HG03095 (cell line): ENCODE measurements at regions not wholly inside any gene's neighbourhood (a gene's known extent, or its start where the extent isn't known, plus 50 kb on each side); places are given as distances from the start of the nearest gene placed in this dataset.

ENCODE experiments used
- ATAC-seq: cut with Tn5 transposase; IDR thresholded peaks from one replicate; pipeline ENCODE4 v1.9.1; 2021; ENCODE audit warnings: moderate library complexity; ENCODE audit not compliant: unreplicated experiment

DNA sequence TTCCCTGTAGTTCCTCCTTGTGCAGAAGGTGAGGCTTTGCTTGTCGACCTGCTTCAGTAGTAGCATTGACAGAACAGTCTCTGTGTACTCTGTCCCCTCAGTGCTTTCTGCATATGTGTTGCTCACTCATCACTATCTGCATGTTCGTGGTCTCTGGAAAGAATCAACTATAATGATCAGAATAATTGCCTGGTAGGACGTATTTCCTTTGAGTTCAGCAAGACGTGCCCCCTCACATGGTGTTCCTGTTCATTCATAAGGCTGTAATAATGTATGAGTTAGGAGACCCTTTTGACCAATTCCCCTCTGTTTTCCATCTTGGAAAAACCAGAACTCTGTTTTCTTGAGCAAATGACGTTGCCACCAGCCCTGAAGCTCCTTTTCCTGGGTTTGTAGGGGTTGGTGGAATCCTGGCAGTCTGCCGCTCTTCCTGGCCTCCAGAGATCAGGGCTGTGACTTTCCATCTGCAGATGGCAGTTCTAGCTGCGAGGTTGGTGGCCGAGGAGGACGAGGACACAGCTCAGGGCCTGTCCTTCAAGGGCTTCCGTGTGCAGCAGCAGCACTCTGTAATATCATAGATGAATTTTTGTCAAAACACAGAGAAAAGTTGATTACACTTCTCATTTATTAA is 61.9 kb downstream of the EXOSC2 start:
- no peak for ATAC-seq

DNA sequence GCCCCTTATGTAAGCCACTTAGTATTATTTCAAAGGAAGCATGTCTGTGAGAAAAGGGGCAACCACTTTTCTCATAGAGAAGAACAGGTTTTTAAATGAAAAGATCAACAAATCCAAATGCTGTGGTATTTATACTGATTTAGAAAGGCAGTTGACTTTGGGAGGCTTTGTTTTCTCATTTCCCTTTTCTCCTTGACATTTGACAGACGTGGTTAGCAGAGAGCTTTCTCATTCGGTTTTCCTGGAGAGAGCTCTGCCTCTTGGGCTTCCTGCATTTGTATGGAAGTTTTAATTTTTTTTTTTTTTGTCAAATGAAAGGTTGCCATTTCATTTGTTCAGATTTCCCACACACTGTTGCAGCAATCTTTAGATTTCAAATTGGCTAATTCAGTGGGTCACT is 62.5 kb downstream of the EXOSC2 start:
- no peak for ATAC-seq

DNA sequence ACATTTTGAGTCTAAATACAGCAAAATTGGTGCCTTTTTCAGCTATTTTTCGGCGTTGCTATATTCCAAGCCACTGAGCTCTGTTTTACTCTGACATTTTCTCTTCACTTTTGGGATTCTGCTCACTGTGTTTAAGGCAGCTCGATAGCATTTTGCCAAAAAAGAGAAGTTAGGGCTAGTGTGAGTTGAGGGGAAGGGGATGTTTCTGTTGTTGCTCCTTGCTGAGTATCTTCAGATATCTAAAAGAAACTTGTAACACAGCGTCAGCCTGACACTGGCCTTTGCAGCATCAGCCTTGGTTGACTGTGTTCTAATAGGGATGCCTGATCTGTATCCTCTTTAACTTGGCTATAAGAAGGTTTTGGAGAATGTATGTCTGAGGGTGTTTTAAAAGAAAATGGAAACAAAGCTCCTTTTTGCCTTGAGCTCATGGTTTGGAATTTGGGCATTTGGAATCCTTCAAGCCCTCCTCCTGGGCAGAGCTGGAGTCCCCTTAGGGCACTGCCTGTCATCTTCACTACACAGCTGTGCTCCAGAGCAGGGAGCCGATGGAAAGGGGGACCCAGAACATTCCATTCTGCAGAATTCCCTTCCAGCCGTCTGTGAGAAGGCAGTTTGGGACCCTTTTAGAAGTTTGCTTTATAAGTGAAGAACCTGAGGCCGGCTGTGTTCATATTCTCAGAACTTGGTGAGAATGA is 63.0 kb downstream of the EXOSC2 start:
- ATAC-seq, result no peak

DNA sequence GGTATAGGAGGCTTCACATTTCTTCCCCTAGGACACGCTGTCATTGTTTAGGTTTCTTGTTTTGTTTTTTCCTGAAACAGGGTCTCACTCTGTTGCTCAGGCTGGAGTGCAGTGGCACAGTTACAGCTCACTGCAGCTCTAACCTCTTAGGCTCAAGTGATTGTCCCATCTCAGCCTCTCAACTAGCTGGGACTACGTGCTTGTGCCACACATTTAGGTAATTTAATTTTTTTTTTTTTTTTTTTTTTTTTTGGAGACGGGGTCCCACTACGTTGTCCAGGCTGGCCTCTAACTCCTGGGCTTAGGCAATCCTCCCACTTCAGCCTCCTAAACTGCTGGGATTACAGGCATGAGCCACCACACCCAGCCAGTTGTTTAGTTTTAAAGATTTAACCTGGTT is 66.2 kb downstream of the EXOSC2 start:
- no peak for ATAC-seq

DNA sequence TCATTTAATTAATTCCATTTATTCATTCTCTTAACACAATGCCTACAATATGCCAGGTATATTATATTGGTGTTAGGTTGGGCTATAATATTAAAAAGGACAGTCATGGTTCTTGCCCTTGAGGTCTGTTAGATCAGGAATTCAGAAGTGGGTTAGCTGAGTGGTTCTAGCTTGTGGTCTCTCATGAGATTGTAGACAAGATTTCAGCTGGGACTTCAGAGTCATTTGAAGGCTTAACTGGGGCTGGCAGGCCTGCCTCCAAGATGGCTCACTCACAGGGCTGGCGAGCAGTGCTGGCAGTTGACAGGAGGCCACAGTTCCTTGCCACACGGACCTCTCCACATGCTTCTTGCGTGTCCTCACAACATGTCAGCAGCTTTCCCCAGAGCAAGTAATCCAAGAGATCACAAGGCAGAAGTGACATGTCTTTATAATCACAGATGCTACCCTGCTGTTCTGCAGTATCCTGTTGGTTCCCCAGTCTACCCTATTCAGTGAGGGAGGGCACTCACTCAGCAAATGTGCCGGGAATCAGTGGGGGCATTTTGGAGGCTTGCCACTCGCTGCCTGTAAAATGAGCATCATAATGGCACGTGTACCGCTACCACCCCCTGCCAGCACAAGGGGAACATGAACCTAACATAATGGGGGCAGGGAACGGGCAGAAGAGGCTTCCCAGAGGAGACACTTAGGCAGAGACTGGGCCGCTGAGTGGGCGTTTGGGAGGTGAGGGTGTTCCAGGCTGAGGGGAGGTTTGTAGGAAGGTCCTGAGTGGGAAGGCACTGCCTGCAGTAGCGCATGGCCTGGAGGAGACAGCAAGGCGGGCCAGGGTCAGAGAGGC is 70.0 kb downstream of the EXOSC2 start:
- ATAC-seq, result no peak

DNA sequence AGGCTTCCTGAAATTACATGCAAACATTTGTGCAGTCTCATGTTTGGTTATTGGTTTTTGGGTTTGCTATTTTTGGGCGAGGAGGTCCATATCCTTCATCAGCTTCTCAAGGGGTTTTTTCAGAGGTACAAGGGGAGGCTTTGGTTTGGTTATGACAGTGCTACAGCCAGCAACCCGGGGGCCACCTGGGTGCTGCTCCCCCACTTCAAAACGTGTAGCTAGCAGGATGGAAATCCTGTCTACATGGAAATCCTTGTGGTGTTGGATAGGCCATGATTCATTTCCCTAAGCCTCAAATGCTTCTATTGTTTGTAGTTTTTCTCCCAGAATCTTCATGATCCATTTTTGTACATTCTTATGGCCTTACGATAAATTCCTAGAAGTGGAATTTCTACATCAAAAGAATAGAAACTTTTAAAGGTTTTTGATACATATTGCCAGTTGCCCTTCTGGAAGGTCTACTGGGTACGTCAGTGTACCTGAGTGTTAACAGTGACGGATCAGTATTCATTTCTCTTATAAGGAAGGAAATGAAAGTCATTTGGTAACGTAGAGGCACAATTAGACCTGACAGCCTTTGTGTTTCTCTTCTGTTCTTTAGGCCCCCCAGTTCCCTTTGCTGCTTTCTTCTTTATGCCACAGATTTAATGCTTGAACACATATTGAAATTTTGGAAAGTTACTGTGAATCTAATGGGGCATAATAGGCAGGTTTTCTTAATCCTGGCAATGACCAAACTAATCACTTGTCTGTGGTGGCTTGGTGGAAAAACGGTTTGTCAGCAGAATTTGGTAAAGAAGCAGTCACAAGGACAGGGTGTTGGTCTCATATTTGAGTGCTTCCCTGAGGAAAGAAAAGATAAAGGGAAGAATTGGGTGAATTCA is 69.7 kb upstream of the ABL1 start:
- peak; percentile 69 for ATAC-seq

DNA sequence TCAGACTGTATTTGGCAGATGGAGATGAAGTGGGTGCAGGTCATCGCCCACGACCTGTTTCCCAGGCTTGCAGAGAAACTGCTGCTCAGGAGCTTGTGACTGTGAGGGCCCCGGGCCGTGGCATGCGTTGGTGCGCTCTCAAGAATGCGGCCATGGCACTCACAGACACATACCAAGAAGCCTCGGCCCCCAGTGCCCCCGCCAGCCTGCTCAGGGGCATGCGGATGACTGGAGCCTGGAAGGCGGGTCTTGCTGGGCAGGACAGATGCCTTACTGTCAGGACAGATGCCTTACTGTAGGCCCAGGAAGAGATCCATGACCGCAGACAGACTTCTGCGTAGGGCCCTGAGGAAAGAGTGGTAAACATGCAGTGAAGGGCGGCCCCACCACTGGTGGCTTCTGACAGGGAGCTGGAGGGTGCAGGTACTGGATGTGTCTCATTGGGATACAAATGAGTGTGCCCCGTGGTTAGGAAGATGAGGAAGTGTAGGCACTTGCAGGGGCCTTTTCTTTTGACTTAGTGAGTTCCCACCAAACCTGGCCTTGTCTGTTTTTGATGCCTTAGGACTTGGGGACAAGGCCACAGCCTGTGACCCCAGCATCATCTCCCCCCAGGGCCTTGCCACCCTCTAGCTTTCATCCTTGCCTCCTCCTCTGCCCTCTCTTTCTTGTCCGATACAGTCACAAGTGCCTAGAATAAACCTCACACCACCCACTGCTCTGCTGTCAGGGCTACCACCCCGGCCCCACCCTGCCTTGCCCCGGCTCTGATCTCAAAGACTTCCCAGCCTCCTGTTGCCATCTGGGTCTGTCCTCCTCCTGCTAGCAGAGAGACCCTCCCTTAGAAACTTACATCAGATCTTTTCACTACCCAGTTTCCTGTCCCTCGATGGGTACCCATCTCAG is 68.8 kb upstream of the ABL1 start:
- ATAC-seq, result no peak

DNA sequence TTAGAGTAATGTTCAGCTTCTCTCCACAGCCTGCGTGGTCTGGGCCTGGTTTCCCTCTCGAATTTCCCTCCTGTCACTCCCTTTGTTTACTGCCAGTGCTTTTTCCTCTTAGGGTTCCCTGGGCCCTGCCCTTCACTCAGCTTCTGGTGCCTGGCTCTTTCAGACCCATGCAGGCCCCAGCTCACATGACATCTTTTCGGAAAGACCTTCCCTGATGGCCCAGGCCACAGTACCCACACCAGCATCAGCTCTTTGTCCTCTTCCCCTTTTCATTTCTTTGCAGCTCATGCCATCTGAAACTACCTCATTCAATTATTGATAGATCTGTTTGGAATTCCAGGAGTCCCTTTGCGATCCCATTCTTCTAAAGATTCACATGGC is 68.1 kb upstream of the ABL1 start:
- no peak for ATAC-seq

DNA sequence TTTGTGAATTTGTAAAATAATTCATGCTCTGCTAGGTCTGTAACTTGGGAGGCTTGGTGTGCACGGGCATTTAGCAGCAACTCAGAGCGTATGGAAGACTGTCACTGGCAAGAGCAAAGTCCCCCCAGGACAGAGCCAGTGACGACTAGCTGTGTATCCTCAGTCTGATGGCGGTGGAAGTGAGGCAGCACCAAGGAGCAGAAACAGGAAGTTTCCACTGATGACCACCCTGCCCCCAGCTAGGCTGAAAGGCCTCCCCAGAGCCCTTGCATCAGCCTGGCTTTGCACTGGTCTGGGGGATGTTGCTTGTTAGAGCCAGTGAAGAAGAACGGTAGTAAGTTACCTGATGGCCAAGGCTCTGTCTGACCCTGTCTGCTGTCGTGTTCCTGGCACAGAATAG is 66.8 kb upstream of the ABL1 start:
- ATAC-seq, result no peak

DNA sequence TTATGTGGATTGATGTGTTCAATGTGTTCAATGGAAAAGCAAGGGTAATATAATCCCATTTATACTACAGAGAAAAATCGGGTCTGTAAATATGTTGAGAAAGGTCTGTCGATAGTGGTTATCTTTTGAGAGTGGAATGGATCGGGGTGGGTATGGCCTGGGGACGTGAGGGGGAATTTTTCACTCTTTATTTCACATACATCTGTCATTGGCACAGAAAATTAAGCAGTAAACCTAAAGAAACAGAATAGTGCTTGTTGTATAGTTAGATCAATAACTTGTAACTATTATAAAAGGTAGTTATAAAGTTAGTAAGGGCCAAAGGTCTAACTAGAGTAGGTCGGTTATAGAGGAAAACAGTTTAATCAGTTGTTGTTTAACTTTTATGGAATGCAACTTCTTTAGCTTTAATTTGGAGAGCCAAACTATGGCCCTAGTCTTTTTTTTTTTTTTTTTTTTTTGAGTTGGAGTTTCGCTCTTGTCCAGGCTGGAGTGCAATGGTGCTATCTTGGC is 66.1 kb upstream of the ABL1 start:
- no peak for ATAC-seq

DNA sequence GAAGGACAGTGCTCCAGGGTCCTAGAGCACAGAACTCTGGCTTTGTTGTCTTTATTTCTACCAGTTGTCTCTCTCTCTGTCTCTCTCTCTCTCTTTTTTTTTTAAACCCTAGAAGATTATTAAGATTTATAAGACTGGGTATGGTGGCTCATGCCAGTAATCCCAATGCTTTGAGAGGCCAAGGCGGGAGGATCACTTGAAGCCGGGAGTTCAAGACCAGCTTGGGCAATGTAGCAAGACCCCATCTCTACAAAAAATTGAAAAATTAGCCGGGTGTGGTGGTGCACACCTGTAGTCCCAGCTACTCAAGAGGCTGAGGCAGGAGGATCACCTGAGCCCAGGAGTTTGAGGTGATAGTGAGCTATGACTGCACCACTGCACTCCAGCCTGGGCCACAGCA is 65.0 kb upstream of the ABL1 start:
- no peak for ATAC-seq

DNA sequence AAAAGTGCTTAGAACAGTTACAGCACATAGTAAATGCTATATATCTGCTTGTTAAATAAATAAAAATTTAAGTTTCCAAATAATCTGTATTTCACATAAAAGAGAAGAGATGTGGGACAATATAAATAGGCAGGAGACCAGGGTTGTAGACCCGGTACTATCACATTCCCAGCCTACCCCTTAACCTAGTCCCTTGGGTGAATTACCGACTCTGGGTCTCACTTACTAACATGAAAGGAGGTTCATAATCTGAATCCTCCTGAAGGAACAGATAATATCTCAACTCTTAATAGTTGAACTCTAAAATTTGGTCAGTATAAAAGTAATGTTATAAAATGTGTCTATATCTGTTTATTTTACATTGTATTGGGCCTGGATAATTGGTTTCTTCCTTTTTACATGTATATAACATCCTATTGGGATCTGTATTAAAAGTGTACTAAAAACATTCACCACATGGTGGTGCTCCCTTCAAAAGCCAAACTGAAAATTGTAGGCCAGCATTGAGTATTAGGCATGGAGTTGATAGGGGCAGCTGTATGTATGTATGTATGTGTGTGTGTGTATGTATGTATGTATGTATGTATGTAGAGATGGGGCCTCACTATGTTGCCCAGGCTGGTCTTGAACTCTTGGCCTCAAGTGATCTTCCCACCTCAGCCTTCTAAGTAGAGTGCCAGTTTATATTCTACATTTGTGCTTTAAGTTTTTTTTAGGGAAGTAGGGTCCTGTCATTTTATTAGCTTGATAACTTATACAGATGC is 64.2 kb upstream of the ABL1 start:
- no peak for ATAC-seq

DNA sequence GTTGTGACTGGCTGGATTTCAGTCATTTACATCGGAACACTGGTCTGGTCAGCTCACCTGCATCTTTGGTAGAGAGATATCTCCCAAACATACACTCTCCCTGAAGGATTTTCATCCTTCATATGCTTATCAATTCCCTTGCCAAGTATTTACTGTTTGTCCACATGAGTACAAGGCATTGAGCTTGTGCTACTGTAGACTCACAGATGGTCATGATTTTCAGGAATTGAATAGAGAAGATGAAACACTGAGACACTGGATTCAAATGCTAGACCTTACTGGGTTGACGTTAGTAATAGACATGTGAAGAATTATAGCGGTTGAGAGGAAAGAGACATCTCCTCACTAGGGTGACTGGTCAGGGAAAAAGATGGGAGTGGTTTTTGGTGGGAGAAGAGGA is 62.9 kb upstream of the ABL1 start:
- no peak for ATAC-seq

DNA sequence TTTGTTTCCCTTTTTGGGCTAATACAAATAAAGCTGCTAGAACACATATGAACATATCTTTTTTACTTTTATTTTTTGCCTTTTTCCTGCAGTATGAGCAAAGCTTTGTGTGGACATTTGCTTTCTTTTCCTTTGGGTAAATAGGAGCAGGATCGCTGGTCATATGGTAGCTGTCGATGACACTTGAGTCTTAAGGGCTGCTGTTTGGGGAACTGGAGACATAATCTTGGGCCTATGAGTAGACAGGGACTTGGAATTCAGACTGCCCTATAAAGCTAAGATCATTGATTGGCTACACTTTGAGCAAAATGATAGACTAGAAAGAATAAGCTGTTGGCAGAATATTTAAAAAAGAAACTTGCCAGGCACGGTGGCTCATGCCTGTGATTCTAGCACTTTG is 60.9 kb upstream of the ABL1 start:
- ATAC-seq, result no peak

DNA sequence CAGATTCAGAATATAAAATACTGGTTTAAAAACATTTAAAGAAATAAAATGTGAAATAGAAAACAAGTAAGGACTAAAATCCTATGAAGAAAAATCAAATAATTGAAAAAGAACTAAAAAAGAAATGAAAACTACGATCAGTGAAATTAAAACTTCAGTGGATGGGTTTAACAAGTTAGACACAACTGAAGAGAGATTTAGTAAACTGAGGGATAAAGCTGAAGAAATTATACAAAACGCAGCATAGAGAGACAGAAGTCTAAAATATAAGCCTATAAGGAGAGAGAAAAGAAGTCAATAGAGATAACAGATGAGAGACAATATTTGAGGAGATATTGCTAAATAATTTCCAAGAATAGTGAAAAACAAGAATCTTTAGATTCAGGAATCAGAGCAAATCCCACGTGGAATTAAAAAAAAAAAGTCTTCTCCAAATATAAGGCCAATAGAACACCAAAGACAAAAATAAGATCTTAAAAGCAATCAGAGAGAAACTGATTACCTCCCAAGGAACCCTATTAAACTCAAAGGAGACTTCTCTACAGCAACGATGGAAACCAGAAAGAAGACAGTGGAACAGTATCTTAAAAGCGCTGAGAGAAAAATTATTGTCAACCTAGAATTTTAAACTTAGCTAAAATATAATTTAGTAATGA is 59.6 kb upstream of the ABL1 start:
- no peak for ATAC-seq

DNA sequence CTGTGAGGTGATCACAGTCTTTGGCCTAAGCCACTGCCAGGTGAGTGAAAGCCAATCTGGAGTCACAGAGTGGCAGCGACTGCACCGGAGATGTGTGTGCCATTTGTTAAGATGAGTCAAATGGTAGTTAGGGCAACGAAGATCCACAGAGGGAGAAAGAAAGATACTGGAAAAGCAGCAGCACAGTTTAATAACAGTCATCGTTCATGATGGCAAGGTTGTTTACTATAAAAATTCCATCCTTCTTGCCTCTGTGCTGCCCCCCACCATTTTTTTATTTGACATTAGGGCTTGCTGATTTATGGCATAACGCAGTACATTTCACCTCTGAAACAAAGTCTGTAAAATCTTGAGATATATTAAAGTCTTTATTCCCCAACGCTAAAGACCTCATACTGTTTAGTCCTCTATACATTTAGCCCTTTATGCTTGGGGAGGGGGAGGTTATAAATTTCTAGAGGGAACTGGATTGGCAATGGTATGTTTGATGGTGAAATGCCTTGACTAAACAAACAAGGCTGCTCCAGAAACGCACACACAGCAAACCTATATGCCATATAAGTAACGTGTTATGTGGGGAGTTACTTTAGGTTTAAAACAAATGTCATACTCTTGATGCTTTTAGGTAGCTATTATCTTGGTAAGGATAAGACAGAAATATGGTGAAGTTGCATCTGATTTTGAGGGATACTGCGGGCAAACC is 55.8 kb upstream of the ABL1 start:
- no peak for ATAC-seq

DNA sequence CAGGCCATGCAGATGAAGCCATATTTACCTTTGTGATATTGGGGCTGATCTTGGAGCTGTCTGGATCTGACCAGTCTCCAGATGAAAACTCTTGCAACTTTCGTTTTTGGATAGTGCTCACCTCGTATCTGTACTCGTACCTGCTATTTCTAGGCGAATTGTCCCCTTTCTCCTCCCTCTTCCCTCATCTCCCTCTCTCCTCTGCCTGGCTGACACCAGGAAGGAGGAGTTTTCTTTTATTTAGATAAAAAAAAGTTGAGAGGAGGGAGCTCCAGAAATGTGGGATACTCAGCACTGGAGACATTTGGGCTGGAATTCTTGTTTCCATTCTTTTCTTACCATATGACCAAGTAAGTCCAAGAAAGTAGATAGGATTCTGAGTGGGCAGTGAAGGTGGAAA is 54.6 kb upstream of the ABL1 start:
- ATAC-seq, result no peak

DNA sequence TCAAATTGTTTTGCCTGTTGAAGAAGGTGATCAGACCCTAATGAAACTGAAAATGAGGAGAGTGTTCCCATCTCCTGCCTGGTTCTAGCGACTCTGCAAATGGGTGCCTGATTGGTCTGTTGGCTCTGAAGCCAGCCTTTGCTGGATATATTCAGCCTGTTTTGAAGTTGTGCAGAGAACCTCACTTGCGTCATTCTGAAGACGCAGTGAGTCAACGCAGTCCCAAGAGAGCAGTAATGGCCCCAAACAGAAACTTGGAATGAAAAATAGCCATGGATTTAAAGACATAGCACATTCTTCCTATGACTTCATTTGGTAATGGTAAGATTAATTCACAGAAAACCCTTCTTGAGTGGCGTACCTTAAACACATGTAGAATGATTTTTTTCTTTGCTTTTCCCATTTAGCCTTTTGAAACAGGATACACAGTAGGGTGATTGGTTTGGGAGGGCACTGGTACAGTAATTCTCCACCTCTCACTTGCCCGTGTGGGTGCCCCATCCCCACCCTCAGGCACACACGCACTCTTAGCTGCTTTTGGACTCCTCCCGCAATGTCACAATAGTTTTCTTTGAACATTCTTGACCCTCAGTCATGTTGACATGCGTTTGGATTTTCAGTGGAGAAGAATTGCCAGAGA is 54.1 kb upstream of the ABL1 start:
- no peak for ATAC-seq
